ENCODE measurements at regions not wholly inside any gene's neighbourhood (a gene's known extent, or its start where the extent isn't known, plus 50 kb on each side); places are given as distances from the start of the nearest gene placed in this dataset.

GRCh38 chr16:59205403-59205802 is 471.3 kb upstream of the GOT2 start:
- Histone ChIP-seq H3K27me3 (no peaks in the 10 kb centered on the region), H4K20me1 (no peaks in the 10 kb centered on the region), H3K9me3 (no peaks in the 10 kb centered on the region), H3K27ac (no peak overlapping the region), H3K4me3 (no peak overlapping the region), H3K4me2 (no peak overlapping the region), H3K36me3 (no peaks in the 10 kb centered on the region), H3K4me1 (no peaks in the 10 kb centered on the region), H3K9ac (no peak overlapping the region)
- no peak for TF ChIP-seq Cebpa-rat (IDR thresholded peaks at IDR 0.05)

- TF ChIP-seq Cebpa-rat (IDR thresholded peaks at IDR 0.05), result no peak
- H3K4me2 ChIP-seq, result no peak overlapping the region
- H3K9ac ChIP-seq, result no peak overlapping the region
- no peaks in the 10 kb centered on the region for H4K20me1 ChIP-seq
- H3K27ac ChIP-seq, result no peak overlapping the region
- H3K36me3 ChIP-seq, result no peaks in the 10 kb centered on the region
- no peak overlapping the region for H3K4me3 ChIP-seq
- H3K4me1 ChIP-seq, result no peaks in the 10 kb centered on the region
- no peaks in the 10 kb centered on the region for H3K27me3 ChIP-seq
- no peaks in the 10 kb centered on the region for H3K9me3 ChIP-seq
Measured at GRCh38 chr16:59204589-59204988, 470.5 kb upstream of the GOT2 start.

GRCh38 chr16:59202233-59202862 is 468.2 kb upstream of the GOT2 start:
- H3K4me1 ChIP-seq, result no peaks in the 10 kb centered on the region
- H3K9me3 ChIP-seq, result no peaks in the 10 kb centered on the region
- no peaks in the 10 kb centered on the region for H3K36me3 ChIP-seq
- H3K27ac ChIP-seq, result no peak overlapping the region
- H4K20me1 ChIP-seq, result no peaks in the 10 kb centered on the region
- no peaks in the 10 kb centered on the region for H3K27me3 ChIP-seq
- H3K9ac ChIP-seq, result no peak overlapping the region
- TF ChIP-seq Cebpa-rat (IDR thresholded peaks at IDR 0.05), result no peak
- H3K4me2 ChIP-seq, result no peak overlapping the region
- no peak overlapping the region for H3K4me3 ChIP-seq

- Histone ChIP-seq H4K20me1 (no peaks in the 10 kb centered on the region), H3K4me2 (no peak overlapping the region), H3K4me3 (no peak overlapping the region), H3K27ac (no peak overlapping the region), H3K4me1 (no peaks in the 10 kb centered on the region), H3K9ac (no peak overlapping the region), H3K9me3 (no peaks in the 10 kb centered on the region), H3K27me3 (no peaks in the 10 kb centered on the region), H3K36me3 (no peaks in the 10 kb centered on the region)
- TF ChIP-seq Cebpa-rat (IDR thresholded peaks at IDR 0.05), result no peak
Measured at GRCh38 chr16:59201821-59202220, 467.7 kb upstream of the GOT2 start.

GRCh38 chr16:59201160-59201559 is 467.0 kb upstream of the GOT2 start:
- no peak overlapping the region for H3K4me3 ChIP-seq
- H3K9me3 ChIP-seq, result no peaks in the 10 kb centered on the region
- H3K4me1 ChIP-seq, result no peaks in the 10 kb centered on the region
- H3K9ac ChIP-seq, result no peak overlapping the region
- no peaks in the 10 kb centered on the region for H4K20me1 ChIP-seq
- no peak overlapping the region for H3K4me2 ChIP-seq
- H3K27ac ChIP-seq, result no peak overlapping the region
- H3K27me3 ChIP-seq, result no peaks in the 10 kb centered on the region
- no peaks in the 10 kb centered on the region for H3K36me3 ChIP-seq
- no peak for TF ChIP-seq Cebpa-rat (IDR thresholded peaks at IDR 0.05)

- no peaks in the 10 kb centered on the region for H3K4me1 ChIP-seq
- H3K9ac ChIP-seq, result no peak overlapping the region
- H3K4me2 ChIP-seq, result no peak overlapping the region
- H3K36me3 ChIP-seq, result no peaks in the 10 kb centered on the region
- H3K27me3 ChIP-seq, result no peaks in the 10 kb centered on the region
- H3K9me3 ChIP-seq, result no peaks in the 10 kb centered on the region
- no peaks in the 10 kb centered on the region for H4K20me1 ChIP-seq
- H3K4me3 ChIP-seq, result no peak overlapping the region
- H3K27ac ChIP-seq, result no peak overlapping the region
- no peak for TF ChIP-seq Cebpa-rat (IDR thresholded peaks at IDR 0.05)
Measured at GRCh38 chr16:59198487-59198886, 464.4 kb upstream of the GOT2 start.

- Histone ChIP-seq H3K27ac (no peak overlapping the region), H4K20me1 (no peaks in the 10 kb centered on the region), H3K4me1 (no peaks in the 10 kb centered on the region), H3K36me3 (no peaks in the 10 kb centered on the region), H3K27me3 (no peaks in the 10 kb centered on the region), H3K4me3 (no peak overlapping the region), H3K9ac (no peak overlapping the region), H3K4me2 (no peak overlapping the region), H3K9me3 (no peaks in the 10 kb centered on the region)
- TF ChIP-seq Cebpa-rat (IDR thresholded peaks at IDR 0.05), result no peak
Measured at GRCh38 chr16:59195242-59195641, 461.1 kb upstream of the GOT2 start.

GRCh38 chr16:59193637-59194036 is 459.5 kb upstream of the GOT2 start:
- Histone ChIP-seq H3K9me3 (no peaks in the 10 kb centered on the region), H3K9ac (no peak overlapping the region), H3K36me3 (no peaks in the 10 kb centered on the region), H3K4me1 (no peaks in the 10 kb centered on the region), H3K4me2 (no peak overlapping the region), H3K27me3 (no peaks in the 10 kb centered on the region), H3K27ac (no peak overlapping the region), H3K4me3 (no peak overlapping the region), H4K20me1 (no peaks in the 10 kb centered on the region)
- TF ChIP-seq Cebpa-rat (IDR thresholded peaks at IDR 0.05), result no peak

GRCh38 chr16:59192551-59193199 is 458.6 kb upstream of the GOT2 start:
- no peak overlapping the region for H3K4me3 ChIP-seq
- no peak for TF ChIP-seq Cebpa-rat (IDR thresholded peaks at IDR 0.05)
- no peak overlapping the region for H3K27ac ChIP-seq

GRCh38 chr16:59190731-59191130 is 456.6 kb upstream of the GOT2 start:
- Histone ChIP-seq H3K27me3 (no peaks in the 10 kb centered on the region), H3K9ac (no peak overlapping the region), H3K4me3 (no peak overlapping the region), H3K27ac (no peak overlapping the region), H4K20me1 (no peaks in the 10 kb centered on the region), H3K4me2 (no peak overlapping the region), H3K4me1 (no peaks in the 10 kb centered on the region), H3K36me3 (no peaks in the 10 kb centered on the region), H3K9me3 (no peaks in the 10 kb centered on the region)
- no peak for TF ChIP-seq Cebpa-rat (IDR thresholded peaks at IDR 0.05)

More at GRCh38 chr16:59192551-59193199, 458.6 kb upstream of the GOT2 start:
- no peak overlapping the region for H3K4me2 ChIP-seq
- H3K27me3 ChIP-seq, result no peaks in the 10 kb centered on the region
- H3K9ac ChIP-seq, result no peak overlapping the region
- H3K4me1 ChIP-seq, result no peaks in the 10 kb centered on the region
- H3K9me3 ChIP-seq, result no peaks in the 10 kb centered on the region
- H4K20me1 ChIP-seq, result no peaks in the 10 kb centered on the region
- H3K36me3 ChIP-seq, result no peaks in the 10 kb centered on the region
